HepG2 (cell line): ENCODE measurements at regions not wholly inside any gene's neighbourhood (a gene's known extent, or its start where the extent isn't known, plus 50 kb on each side); places are given as distances from the start of the nearest gene placed in this dataset.

Source experiments
- ATAC-seq: fragments of 200-7000 bp; cut with Tn5 transposase; 3 replicates; pipeline ENCODE4 v1.9.1; 2020; ENCODE audit warnings: mild to moderate bottlenecking, moderate library complexity
- BruUV-seq: library from RNA; stranded (reverse); fragments of 400-500 nt; replicated peaks from 2 replicates; lab custom pipeline; 2021; lab: Mats Ljungman, UMichigan
- CTCF ChIA-PET: fragments of 300-600 bp; formaldehyde crosslinking; extraction: SDS; loops from one replicate; lab custom pipeline; 2021; ENCODE audit warnings: low total read pairs, inconsistent platforms, low intra/inter-chr PET ratio; lab: Yijun Ruan, JAX
- POLR2A ChIA-PET: fragments of 350-600 bp; sonication (Branson Sonifier 250); formaldehyde crosslinking; loops from one replicate; lab custom pipeline; 2020; ENCODE audit warnings: antibody characterized with exemption, inconsistent platforms; lab: Yijun Ruan, JAX
- DNase-seq: peaks from one replicate; pipeline ENCODE4 v3.0.0-alpha.2; 2015; ENCODE audit warnings: low spot score
- FAIRE-seq: peaks from 3 replicates; lab custom pipeline; 2011; peaks lifted over from hg19 to GRCh38; lab: Jason Lieb, UNC
- H2AFZ ChIP-seq: one replicate; pipeline ENCODE4 v1.6.1; 2011; ENCODE audit warnings: low read length, inconsistent platforms
- H3K27ac ChIP-seq: fragments of 300-600 bp; 3 replicates; pipeline ENCODE4 v1.8.0; 2011; ENCODE audit warnings: mixed run types, mild to moderate bottlenecking, mixed read lengths, low read length, inconsistent platforms; ENCODE audit not compliant: insufficient read depth; ENCODE audit errors: extremely low read length
- H3K27me3 ChIP-seq, 2 experiments: fragments of 200-600 bp in 1 of 2; 2 replicates in 1 of 2; 3 replicates in 1 of 2; pipeline versions ENCODE4 v1.6.0 to v1.8.0; 2011; ENCODE audit warnings: low read length in 2 of 2, mild to moderate bottlenecking in 2 of 2, moderate library complexity in 2 of 2, inconsistent platforms in 1 of 2; ENCODE audit not compliant: insufficient read depth in 2 of 2, control insufficient read depth in 1 of 2
- H3K36me3 ChIP-seq, 2 experiments: fragments of 200-600 bp in 1 of 2; replicated peaks in 1 of 2; 2 replicates in 1 of 2; 3 replicates in 1 of 2; pipeline versions ENCODE4 v1.5.1 to v1.8.0; 2011; ENCODE audit warnings: low read length in 2 of 2, inconsistent platforms in 1 of 2; ENCODE audit not compliant: insufficient read depth in 2 of 2, control insufficient read depth in 1 of 2
- H3K4me1 ChIP-seq: 2 replicates; pipeline ENCODE4 v1.5.1; 2012; ENCODE audit warnings: low read length, inconsistent platforms; ENCODE audit not compliant: insufficient read depth
- H3K4me2 ChIP-seq: 2 replicates; pipeline ENCODE4 v1.6.0; 2011; ENCODE audit warnings: low read depth, low read length, inconsistent platforms
- H3K4me3 ChIP-seq, 3 experiments: fragments of 200-600 bp in 1 of 3; sonication (generic), shearing (Covaris generic) in 1 of 3; replicated peaks in 1 of 3; 2 replicates each; pipeline ENCODE4 v1.5.1; 2011 to 2016; ENCODE audit warnings: low read length in 3 of 3, inconsistent platforms in 2 of 3, low read depth in 2 of 3, mild to moderate bottlenecking in 2 of 3, control low read depth in 1 of 3, mixed read lengths in 1 of 3; ENCODE audit not compliant: insufficient read depth in 1 of 3
- H3K79me2 ChIP-seq: one replicate; pipeline ENCODE4 v1.6.1; 2011; ENCODE audit warnings: low read length, inconsistent platforms; ENCODE audit not compliant: insufficient read depth
- H3K9ac ChIP-seq: 2 replicates; pipeline ENCODE4 v1.6.0; 2011; ENCODE audit warnings: mild to moderate bottlenecking, low read depth, low read length, inconsistent platforms; ENCODE audit not compliant: insufficient read depth
- H3K9me3 ChIP-seq: 2 replicates; pipeline ENCODE4 v1.5.1; 2012; ENCODE audit warnings: mild to moderate bottlenecking, low read length
- H4K20me1 ChIP-seq: 2 replicates; pipeline ENCODE4 v1.6.0; 2011; ENCODE audit warnings: inconsistent platforms, mild to moderate bottlenecking, low read length, moderate library complexity; ENCODE audit not compliant: insufficient read depth
- ATAD3A ChIP-seq: sonication (generic); formaldehyde crosslinking; IDR thresholded peaks from 2 replicates; pipeline ENCODE4 v1.4.0; 2020; ENCODE audit warnings: missing genetic modification reagents
- BHLHE40 ChIP-seq: IDR thresholded peaks from 2 replicates; pipeline ENCODE4 v1.6.1; 2011; ENCODE audit warnings: low read length, improper control_type of control experiment
- FOXA1 ChIP-seq, 2 experiments: fragments of 450-650 bp in 1 of 2; sonication (generic) in 1 of 2; formaldehyde crosslinking in 1 of 2; IDR thresholded peaks; 2 replicates each; pipeline versions ENCODE4 v1.4.0 to v1.6.1; 2016 to 2020; ENCODE audit warnings: missing genetic modification reagents in 1 of 2
- PITX1 ChIP-seq: sonication (generic); formaldehyde crosslinking; IDR thresholded peaks from 2 replicates; pipeline ENCODE4 v1.5.1; 2020; ENCODE audit warnings: mild to moderate bottlenecking, missing genetic modification reagents
- TOPORS ChIP-seq: sonication (generic); formaldehyde crosslinking; IDR thresholded peaks from 2 replicates; pipeline ENCODE4 v1.8.0; 2023; ENCODE audit warnings: mild to moderate bottlenecking, missing genetic modification reagents
- ZSCAN12 ChIP-seq: sonication (generic); formaldehyde crosslinking; IDR thresholded peaks from 2 replicates; pipeline ENCODE4 v1.9.0; 2021; ENCODE audit warnings: mild to moderate bottlenecking, missing genetic modification reagents
- WGBS: methylation state at CpG from one replicate; pipeline ENCODE4 v1.1.6; 2017; ENCODE audit warnings: low lambda C conversion rate; 5-methylcytosine and 5-hydroxymethylcytosine counted together
- in situ Hi-C: cut with HindIII; loops from 2 replicates; pipeline ENCODE4 v1.10.0; 2017; ENCODE audit warnings: low pct_unique_long_range_greater_than_20kb; ENCODE audit not compliant: extremely low pct_ligation_motif_present
- intact Hi-C: fragments of 100-400 bp; cut with micrococcal nuclease; formaldehyde crosslinking; loops from one replicate; pipeline ENCODE4 v1.10.0; 2022; ENCODE audit not compliant: unreplicated experiment
- TF ChIP-seq, protein P1 (sequence below): sonication (generic); formaldehyde crosslinking; IDR thresholded peaks from one replicate; pipeline ENCODE4 v1.5.1; 2020; ENCODE audit warnings: mild to moderate bottlenecking, missing genetic modification reagents; ENCODE audit errors: not compliant biosample characterization
- TF ChIP-seq, protein P2 (sequence below): IDR thresholded peaks from 2 replicates; pipeline ENCODE4 v1.6.1; 2016

DNA sequence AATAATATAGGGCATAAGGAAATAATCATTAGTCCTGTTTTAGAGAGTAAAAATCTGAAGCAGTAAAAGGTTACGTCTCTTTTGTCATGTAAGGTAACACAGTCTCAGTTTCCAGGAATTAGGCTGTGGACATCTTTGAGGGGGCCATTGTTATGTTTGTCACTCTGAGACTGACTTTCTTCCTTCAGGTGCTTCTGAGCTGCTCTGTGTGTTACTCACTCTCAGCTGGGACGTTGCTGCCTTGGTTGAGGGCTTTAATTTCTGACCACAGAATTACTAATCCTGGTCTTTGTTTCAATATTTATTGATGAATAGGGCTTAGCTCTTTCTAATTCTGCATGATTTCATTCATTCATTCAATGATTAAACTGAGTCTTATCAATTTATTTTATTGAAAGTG is 55.9 kb upstream of the SLC38A11 start (continued):
- TF ChIP-seq, protein P1, sequence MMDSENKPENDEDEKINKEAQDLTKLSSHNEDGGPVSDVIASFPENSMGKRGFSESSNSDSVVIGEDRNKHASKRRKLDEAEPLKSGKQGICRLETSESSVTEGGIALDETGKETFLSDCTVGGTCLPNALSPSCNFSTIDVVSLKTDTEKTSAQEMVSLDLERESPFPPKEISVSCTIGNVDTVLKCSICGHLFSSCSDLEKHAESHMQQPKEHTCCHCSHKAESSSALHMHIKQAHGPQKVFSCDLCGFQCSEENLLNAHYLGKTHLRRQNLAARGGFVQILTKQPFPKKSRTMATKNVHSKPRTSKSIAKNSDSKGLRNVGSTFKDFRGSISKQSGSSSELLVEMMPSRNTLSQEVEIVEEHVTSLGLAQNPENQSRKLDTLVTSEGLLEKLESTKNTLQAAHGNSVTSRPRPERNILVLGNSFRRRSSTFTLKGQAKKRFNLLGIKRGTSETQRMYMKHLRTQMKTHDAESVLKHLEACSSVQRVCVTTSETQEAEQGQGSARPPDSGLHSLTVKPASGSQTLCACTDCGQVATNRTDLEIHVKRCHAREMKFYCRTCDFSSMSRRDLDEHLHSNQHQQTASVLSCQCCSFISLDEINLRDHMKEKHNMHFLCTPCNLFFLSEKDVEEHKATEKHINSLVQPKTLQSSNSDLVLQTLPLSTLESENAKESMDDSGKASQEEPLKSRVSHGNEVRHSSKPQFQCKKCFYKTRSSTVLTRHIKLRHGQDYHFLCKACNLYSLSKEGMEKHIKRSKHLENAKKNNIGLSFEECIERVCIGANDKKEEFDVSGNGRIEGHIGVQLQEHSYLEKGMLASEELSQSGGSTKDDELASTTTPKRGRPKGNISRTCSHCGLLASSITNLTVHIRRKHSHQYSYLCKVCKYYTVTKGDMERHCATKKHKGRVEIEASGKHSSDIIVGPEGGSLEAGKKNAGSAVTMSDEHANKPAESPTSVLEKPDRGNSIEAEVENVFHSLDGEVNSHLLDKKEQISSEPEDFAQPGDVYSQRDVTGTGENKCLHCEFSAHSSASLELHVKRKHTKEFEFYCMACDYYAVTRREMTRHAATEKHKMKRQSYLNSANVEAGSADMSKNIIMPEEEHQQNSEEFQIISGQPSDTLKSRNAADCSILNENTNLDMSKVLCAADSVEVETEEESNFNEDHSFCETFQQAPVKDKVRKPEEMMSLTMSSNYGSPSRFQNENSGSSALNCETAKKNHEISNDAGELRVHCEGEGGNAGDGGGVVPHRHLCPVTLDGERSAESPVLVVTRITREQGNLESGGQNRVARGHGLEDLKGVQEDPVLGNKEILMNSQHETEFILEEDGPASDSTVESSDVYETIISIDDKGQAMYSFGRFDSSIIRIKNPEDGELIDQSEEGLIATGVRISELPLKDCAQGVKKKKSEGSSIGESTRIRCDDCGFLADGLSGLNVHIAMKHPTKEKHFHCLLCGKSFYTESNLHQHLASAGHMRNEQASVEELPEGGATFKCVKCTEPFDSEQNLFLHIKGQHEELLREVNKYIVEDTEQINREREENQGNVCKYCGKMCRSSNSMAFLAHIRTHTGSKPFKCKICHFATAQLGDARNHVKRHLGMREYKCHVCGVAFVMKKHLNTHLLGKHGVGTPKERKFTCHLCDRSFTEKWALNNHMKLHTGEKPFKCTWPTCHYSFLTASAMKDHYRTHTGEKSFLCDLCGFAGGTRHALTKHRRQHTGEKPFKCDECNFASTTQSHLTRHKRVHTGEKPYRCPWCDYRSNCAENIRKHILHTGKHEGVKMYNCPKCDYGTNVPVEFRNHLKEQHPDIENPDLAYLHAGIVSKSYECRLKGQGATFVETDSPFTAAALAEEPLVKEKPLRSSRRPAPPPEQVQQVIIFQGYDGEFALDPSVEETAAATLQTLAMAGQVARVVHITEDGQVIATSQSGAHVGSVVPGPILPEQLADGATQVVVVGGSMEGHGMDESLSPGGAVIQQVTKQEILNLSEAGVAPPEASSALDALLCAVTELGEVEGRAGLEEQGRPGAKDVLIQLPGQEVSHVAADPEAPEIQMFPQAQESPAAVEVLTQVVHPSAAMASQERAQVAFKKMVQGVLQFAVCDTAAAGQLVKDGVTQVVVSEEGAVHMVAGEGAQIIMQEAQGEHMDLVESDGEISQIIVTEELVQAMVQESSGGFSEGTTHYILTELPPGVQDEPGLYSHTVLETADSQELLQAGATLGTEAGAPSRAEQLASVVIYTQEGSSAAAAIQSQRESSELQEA = no peak
- TF ChIP-seq FOXA1 (IDR thresholded peaks at IDR 0.05) (no peak), FOXA1 (CRISPR knock-in tag; IDR thresholded peaks at IDR 0.05) (no peak), PITX1 (no peak), ZSCAN12 (no peak)

DNA sequence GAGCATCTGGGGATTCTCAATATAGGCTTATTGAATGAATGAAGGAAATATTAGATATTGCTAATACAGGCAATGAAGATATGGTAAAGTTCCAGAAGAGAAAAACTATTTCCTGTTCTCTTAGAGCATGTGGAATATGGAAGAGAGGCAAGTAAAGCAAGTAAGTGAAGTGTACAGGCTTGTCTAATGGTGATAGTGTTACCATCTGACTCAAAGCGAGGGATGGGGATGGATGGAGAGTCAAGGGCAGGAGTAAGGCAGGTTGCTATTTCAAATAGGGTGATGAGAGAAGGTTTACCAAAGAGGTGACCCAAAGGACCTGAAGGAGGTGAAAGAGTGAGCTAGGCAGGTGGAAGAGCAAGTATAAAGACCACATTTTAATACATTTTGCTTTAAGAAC is 55.2 kb upstream of the SLC38A11 start:
- Histone ChIP-seq H3K36me3 (no peaks in the 10 kb centered on the region), H2AFZ (no peak overlapping the region), H3K79me2 (no peaks in the 10 kb centered on the region), H3K4me1 (no peaks in the 10 kb centered on the region), H3K4me2 (no peak overlapping the region), H3K27me3 (0 out of 5 replicates have a peak, but pooled peaks cover 0 to 5% of the 10 kb centered on the region in 2 experiments), H3K4me3 (no peak overlapping the region), H3K9ac (no peak overlapping the region), H4K20me1 (no peaks in the 10 kb centered on the region), H3K27ac (no peak overlapping the region), H3K9me3 (no peaks in the 10 kb centered on the region)
- no TSS peak for BruUV-seq
- DNase-seq = no peak
- 18% methylated on average over 1 of the region's 1 CpG for WGBS
- TF ChIP-seq ATAD3A (CRISPR knock-in tag) (no peak), TOPORS (CRISPR knock-in tag) (no peak), BHLHE40 (no peak)
- TF ChIP-seq, protein P2, sequence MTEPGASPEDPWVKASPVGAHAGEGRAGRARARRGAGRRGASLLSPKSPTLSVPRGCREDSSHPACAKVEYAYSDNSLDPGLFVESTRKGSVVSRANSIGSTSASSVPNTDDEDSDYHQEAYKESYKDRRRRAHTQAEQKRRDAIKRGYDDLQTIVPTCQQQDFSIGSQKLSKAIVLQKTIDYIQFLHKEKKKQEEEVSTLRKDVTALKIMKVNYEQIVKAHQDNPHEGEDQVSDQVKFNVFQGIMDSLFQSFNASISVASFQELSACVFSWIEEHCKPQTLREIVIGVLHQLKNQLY = no peak
- in situ Hi-C loops = no loop called here
- ChIA-PET POLR2A (no interaction called here), CTCF (no interaction called here)
- intact Hi-C loops = no loop called here
- no peak for ATAC-seq
- FAIRE-seq = no peak
